ENCODE measurements at regions not wholly inside any gene's neighbourhood (a gene's known extent, or its start where the extent isn't known, plus 50 kb on each side); places are given as distances from the start of the nearest gene placed in this dataset.

DNA sequence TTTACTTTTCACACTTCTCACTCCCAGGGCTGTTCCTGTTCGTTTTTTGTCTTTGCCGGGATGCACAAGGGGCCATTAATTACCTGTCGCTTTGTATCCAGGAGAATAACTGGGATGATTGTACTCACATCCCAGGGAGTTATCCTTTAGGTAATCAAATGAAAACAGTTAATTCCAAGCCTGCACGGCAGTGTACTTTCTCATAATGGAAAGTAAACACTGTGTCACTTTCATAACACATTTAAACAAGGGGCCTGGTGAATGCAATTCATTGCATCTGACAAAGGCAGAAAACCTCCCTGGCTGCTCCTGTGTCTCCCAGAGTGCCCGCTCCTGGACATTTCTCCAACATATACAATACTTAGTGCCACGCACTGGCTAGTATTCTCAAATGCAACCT, 138.7 kb upstream of the CELF2 start:
- TF ChIP-seq, protein P1, sequence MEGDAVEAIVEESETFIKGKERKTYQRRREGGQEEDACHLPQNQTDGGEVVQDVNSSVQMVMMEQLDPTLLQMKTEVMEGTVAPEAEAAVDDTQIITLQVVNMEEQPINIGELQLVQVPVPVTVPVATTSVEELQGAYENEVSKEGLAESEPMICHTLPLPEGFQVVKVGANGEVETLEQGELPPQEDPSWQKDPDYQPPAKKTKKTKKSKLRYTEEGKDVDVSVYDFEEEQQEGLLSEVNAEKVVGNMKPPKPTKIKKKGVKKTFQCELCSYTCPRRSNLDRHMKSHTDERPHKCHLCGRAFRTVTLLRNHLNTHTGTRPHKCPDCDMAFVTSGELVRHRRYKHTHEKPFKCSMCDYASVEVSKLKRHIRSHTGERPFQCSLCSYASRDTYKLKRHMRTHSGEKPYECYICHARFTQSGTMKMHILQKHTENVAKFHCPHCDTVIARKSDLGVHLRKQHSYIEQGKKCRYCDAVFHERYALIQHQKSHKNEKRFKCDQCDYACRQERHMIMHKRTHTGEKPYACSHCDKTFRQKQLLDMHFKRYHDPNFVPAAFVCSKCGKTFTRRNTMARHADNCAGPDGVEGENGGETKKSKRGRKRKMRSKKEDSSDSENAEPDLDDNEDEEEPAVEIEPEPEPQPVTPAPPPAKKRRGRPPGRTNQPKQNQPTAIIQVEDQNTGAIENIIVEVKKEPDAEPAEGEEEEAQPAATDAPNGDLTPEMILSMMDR (IDR thresholded peaks at IDR 0.05; ENCODE audit: low read length, missing control alignments) = no peak
- H3K4me3 ChIP-seq (replicated peaks; ENCODE audit: low read depth, low read length) = no peak overlapping the region
- DNase-seq (ENCODE audit: low read depth) = no peak

DNA sequence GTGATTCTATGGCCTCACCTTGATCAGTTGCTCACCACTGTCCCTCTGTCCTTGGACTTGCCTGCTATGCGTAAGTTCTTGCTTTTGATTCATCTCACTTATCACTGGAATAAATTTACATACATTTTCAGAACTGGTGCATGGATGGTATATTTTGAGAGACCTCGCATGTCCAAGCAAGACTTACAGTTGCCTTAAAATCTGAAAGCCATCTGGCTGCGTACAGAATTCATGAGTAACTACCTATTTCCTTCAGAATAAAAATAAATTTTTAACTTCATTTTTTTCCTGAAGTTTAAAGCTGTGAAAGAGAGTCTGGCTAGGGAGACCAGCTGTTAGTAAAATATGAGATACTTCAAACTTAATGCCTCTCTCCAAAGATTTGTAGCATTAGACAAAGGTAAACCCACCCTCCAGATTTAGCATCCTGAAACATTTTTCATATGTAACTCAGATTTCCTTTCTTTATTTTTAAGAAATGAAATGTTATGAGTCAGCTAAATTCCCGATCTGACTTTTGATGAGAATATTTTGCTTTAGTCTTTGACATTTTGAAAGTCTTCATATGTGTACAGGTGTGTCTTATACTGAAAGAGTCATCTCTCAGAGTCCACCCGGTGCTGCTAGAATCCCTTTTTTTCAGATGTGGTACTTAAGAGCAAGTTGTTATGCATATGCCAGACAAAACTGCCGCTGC, 136.4 kb upstream of the CELF2 start:
- TF ChIP-seq, protein P1 (IDR thresholded peaks at IDR 0.05; ENCODE audit: low read length, missing control alignments) = no peak
- DNase-seq (ENCODE audit: low read depth) = no peak
- H3K4me3 ChIP-seq (replicated peaks; ENCODE audit: low read depth, low read length) = no peak overlapping the region

DNA sequence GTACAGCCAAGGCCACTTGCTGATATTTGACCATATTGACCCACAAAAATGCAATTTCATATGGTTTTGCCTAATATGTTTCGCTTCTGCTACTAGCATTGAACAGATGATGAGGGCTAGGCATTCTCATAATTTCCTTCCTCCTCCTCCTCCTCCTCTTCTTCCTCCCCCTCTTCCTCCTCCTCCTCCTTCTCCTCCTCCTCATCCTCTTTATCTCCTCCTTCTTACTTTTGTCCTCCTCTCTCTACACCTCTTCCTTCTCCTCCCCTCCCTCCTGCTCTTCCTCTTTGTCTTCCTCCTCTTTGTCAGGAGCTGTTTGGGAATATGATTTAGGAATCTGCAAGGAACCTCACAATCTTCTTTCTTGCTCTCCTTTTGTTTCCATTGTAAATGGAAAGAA, 133.9 kb upstream of the CELF2 start:
- DNase-seq (ENCODE audit: low read depth) = no peak
- TF ChIP-seq, protein P1 (IDR thresholded peaks at IDR 0.05; ENCODE audit: low read length, missing control alignments) = no peak
- H3K4me3 ChIP-seq (replicated peaks; ENCODE audit: low read depth, low read length) = no peak overlapping the region

DNA sequence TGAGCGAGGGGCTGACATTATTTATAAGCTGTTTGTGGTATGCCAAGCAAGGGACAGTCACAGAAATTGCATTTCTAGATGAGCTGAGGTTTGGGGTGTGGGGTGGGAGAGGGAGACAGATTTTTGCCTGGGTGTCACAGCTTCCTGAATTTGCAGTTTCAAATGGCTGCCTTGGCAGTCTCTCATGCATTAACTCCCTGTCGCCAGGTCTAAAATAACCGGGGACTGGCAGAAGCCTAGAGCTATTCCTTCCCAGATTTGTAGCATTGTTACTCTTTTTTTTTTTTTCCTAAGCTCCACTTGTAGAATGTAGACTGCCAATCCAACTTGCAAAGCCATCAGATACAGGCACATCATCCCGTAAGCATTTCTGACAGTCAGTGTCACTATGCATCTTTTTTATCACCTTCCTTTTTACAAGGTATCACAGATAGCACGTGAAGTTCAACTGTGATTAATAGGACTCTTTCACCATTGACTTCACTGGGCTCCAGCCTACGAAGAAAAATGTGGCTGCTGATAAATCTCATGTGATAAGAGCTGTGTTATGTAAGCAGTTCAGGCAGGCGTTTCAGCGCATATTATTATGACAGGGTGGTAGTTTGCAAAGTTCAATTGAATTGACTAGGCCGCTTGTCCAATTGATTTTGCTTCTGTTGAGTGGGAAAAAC, 130.7 kb upstream of the CELF2 start:
- DNase-seq (ENCODE audit: low read depth) = no peak
- TF ChIP-seq, protein P1 (IDR thresholded peaks at IDR 0.05; ENCODE audit: low read length, missing control alignments) = no peak
- no peak overlapping the region for H3K4me3 ChIP-seq (replicated peaks; ENCODE audit: low read depth, low read length)

DNA sequence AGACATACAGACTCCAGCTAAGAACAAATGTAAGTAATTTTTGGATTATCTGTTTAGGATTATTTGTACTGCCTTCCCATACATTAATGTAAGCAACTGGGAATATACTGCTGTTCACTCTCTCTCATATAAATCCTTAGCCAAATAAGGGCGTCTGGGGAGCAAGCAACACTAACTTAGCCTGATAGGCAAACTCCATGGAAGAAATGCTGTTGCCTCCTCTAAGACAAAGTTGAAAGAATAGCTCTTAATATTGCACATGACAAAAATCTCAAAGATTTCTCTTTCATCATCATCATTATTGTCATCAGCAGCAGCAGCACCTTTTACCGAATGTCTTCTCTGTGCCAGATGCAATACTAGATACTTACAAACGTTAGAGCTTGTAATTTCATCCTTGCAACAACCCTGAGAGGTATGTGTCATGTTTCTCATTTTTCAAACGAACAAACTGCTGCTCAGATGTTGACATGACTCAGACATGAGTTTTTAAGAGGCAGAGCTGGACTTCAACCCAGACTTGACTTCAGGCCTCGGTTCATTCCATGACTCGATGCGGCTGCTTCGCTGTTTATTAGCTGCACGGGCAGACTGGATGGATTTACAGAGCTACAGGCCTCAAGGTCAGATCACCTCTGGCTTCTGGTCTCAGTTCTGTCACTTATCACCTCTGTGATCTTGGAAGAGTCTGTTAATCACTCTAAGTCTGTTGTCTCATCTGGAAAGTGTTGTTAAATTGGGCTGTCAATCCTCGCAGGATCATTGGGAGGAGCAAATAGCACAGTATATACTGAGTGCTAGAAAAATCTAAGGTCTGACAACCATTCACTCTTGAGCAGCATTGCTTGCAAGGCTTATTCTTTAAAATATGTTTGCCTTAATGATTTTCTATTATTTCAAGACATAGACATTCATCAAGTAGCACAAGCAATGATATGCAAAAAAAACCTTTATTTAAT, 126.3 kb upstream of the CELF2 start:
- TF ChIP-seq, protein P1 (IDR thresholded peaks at IDR 0.05; ENCODE audit: low read length, missing control alignments) = no peak
- H3K4me3 ChIP-seq (replicated peaks; ENCODE audit: low read depth, low read length) = no peak overlapping the region
- DNase-seq (ENCODE audit: low read depth) = peak; percentile 56

DNA sequence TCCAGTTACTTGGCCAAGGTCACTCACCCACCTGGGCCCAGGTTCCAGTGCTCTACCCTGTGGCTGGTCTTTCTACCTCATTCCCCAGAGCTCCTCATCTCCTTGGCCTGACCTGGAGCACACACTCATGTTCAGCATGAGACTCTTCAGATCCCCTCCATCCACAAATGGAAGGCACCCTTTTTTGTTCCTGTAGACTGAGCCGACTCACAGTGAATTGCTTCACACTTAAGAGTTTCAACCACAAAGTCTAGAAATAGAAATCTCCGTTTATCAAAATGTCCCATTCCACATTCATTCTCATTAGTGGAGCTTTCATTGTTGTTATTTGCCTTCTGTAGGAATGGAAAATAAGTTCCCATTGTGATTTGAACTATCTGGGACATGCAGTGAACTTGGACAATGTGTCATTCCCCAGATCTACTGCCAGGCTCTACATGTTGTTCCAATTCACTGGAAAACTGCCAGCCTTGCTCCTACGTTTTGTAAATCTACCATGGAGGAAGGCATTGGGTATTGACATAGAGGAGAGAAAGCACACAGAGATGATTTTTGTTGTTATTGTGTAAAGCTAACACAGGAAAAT, 125.3 kb upstream of the CELF2 start:
- no peak overlapping the region for H3K4me3 ChIP-seq (replicated peaks; ENCODE audit: low read depth, low read length)
- TF ChIP-seq, protein P1 (IDR thresholded peaks at IDR 0.05; ENCODE audit: low read length, missing control alignments) = no peak
- no peak for DNase-seq (ENCODE audit: low read depth)
